WTC11 (cell line): ENCODE measurements at regions not wholly inside any gene's neighbourhood (a gene's known extent, or its start where the extent isn't known, plus 50 kb on each side); places are given as distances from the start of the nearest gene placed in this dataset.

ENCODE experiments used
- ATAC-seq: fragments of 200-7000 bp; cut with Tn5 transposase; 2 replicates; pipeline ENCODE4 v1.10.0; 2021; ENCODE audit warnings: mild to moderate bottlenecking, moderate library complexity
- CTCF ChIA-PET: fragments of 300-600 bp; sonication (Branson Sonifier 250); formaldehyde crosslinking; loops from one replicate; lab custom pipeline; 2021; ENCODE audit warnings: antibody characterized with exemption; lab: Charles Lee
- POLR2A ChIA-PET: fragments of 350-600 bp; sonication (Branson Sonifier 250); formaldehyde crosslinking; loops from one replicate; lab custom pipeline; 2021; ENCODE audit warnings: antibody characterized with exemption; lab: Charles Lee
- DNase-seq: peaks from one replicate; pipeline ENCODE4 v3.0.0; 2021; ENCODE audit warnings: low spot score
- H3K27ac Mint-ChIP-seq: 2 replicates; pipeline ENCODE4 v1.8.0; 2021; ENCODE audit warnings: mixed read lengths
- H3K27me3 Mint-ChIP-seq: 2 replicates; pipeline ENCODE4 v1.8.0; 2021; ENCODE audit warnings: low read depth, mild to moderate bottlenecking, moderate library complexity, mixed read lengths
- H3K36me3 Mint-ChIP-seq: 2 replicates; pipeline ENCODE4 v1.8.0; 2021; ENCODE audit warnings: mixed read lengths
- H3K4me1 Mint-ChIP-seq: 2 replicates; pipeline ENCODE4 v1.8.0; 2022; ENCODE audit warnings: mixed read lengths
- H3K4me3 Mint-ChIP-seq: 2 replicates; pipeline ENCODE4 v1.8.0; 2021; ENCODE audit warnings: mild to moderate bottlenecking, moderate library complexity, mixed read lengths
- H3K9me3 Mint-ChIP-seq: 2 replicates; pipeline ENCODE4 v1.8.0; 2021; ENCODE audit warnings: mixed read lengths
- CREB1 ChIP-seq: sonication (generic); formaldehyde crosslinking; IDR thresholded peaks from 2 replicates; pipeline ENCODE4 v1.8.0; 2023; ENCODE audit warnings: mild to moderate bottlenecking, missing genetic modification reagents
- ELF4 ChIP-seq: sonication (generic); formaldehyde crosslinking; IDR thresholded peaks from 2 replicates; pipeline ENCODE4 v1.8.1; 2022; ENCODE audit warnings: low read depth, mild to moderate bottlenecking, moderate library complexity, missing genetic modification reagents
- FOXK1 ChIP-seq: sonication (generic); formaldehyde crosslinking; IDR thresholded peaks from 2 replicates; pipeline ENCODE4 v1.8.0; 2022; ENCODE audit warnings: mild to moderate bottlenecking, moderate library complexity, missing genetic modification reagents
- GRHL2 ChIP-seq: fragments of 250-450 bp; sonication (Bioruptor Pico); IDR thresholded peaks from 2 replicates; pipeline ENCODE4 v1.8.0; 2022; ENCODE audit warnings: mild to moderate bottlenecking, moderate library complexity; ENCODE audit not compliant: insufficient replicate concordance, severe bottlenecking
- HMGA2 ChIP-seq: fragments of 250-450 bp; sonication (Bioruptor Pico); IDR thresholded peaks from 2 replicates; pipeline ENCODE4 v1.4.0; 2021; ENCODE audit warnings: mild to moderate bottlenecking, moderate library complexity
- MYBL2 ChIP-seq: sonication (generic); formaldehyde crosslinking; IDR thresholded peaks from 2 replicates; pipeline ENCODE4 v1.8.1; 2023; ENCODE audit warnings: mild to moderate bottlenecking, moderate library complexity, missing genetic modification reagents
- NR2C2 ChIP-seq: sonication (generic); formaldehyde crosslinking; IDR thresholded peaks from 2 replicates; pipeline ENCODE4 v1.8.0; 2022; ENCODE audit warnings: mild to moderate bottlenecking, missing genetic modification reagents
- NR3C1 ChIP-seq: sonication (generic); formaldehyde crosslinking; conservative IDR thresholded peaks from 2 replicates; pipeline ENCODE4 v1.8.1; 2023; ENCODE audit warnings: low read depth, mild to moderate bottlenecking, missing genetic modification reagents
- RELA ChIP-seq: sonication (generic); formaldehyde crosslinking; IDR thresholded peaks from 2 replicates; pipeline ENCODE4 v1.8.1; 2022; ENCODE audit warnings: missing genetic modification reagents, mild to moderate bottlenecking, borderline replicate concordance
- RORB ChIP-seq: fragments of 250-450 bp; sonication (Bioruptor Pico); IDR thresholded peaks from 2 replicates; pipeline ENCODE4 v1.9.0; 2021; ENCODE audit warnings: mild to moderate bottlenecking
- TEAD4 ChIP-seq: sonication (generic); formaldehyde crosslinking; IDR thresholded peaks from 2 replicates; pipeline ENCODE4 v1.8.0; 2022; ENCODE audit warnings: mild to moderate bottlenecking, missing genetic modification reagents
- ZNF138 ChIP-seq: sonication (generic); formaldehyde crosslinking; conservative IDR thresholded peaks from 2 replicates; pipeline ENCODE4 v1.8.1; 2022; ENCODE audit warnings: mild to moderate bottlenecking, moderate library complexity, missing genetic modification reagents
- ZNF232 ChIP-seq: sonication (generic); formaldehyde crosslinking; IDR thresholded peaks from 2 replicates; pipeline ENCODE4 v1.8.0; 2022; ENCODE audit warnings: mild to moderate bottlenecking, missing genetic modification reagents
- ZNF416 ChIP-seq: fragments of 250-450 bp; sonication (Bioruptor Pico); IDR thresholded peaks from 2 replicates; pipeline ENCODE4 v1.9.0; 2021; ENCODE audit warnings: mild to moderate bottlenecking, inconsistent platforms
- ZNF423 ChIP-seq: fragments of 250-450 bp; sonication (Bioruptor Pico); IDR thresholded peaks from 2 replicates; pipeline ENCODE4 v2.1.2; 2022; ENCODE audit warnings: mild to moderate bottlenecking, moderate library complexity
- TF ChIP-seq, protein P1 (sequence below): sonication (generic); formaldehyde crosslinking; IDR thresholded peaks from 2 replicates; pipeline ENCODE4 v1.8.0; 2022; ENCODE audit warnings: missing genetic modification reagents
- TF ChIP-seq, protein P2 (sequence below): fragments of 200-600 bp; IDR thresholded peaks from 2 replicates; pipeline ENCODE4 v1.8.0; 2022; ENCODE audit warnings: antibody characterized with exemption
- TF ChIP-seq, protein P3 (sequence below): sonication (generic); formaldehyde crosslinking; IDR thresholded peaks from 2 replicates; pipeline ENCODE4 v1.8.1; 2022; ENCODE audit warnings: mild to moderate bottlenecking, missing genetic modification reagents, moderate library complexity, borderline replicate concordance
- TF ChIP-seq, protein P4 (sequence below): sonication (generic); formaldehyde crosslinking; IDR thresholded peaks from 2 replicates; pipeline ENCODE4 v1.8.1; 2023; ENCODE audit warnings: mild to moderate bottlenecking, missing genetic modification reagents, moderate library complexity
- TF ChIP-seq, protein P5 (sequence below): sonication (generic); formaldehyde crosslinking; IDR thresholded peaks from 2 replicates; pipeline ENCODE4 v1.8.1; 2023; ENCODE audit warnings: mild to moderate bottlenecking, missing genetic modification reagents, moderate library complexity
- TF ChIP-seq, protein P6 (sequence below): fragments of 250-450 bp; sonication (Bioruptor Pico); conservative IDR thresholded peaks from 2 replicates; pipeline ENCODE4 v1.9.0; 2021; ENCODE audit warnings: mild to moderate bottlenecking

DNA sequence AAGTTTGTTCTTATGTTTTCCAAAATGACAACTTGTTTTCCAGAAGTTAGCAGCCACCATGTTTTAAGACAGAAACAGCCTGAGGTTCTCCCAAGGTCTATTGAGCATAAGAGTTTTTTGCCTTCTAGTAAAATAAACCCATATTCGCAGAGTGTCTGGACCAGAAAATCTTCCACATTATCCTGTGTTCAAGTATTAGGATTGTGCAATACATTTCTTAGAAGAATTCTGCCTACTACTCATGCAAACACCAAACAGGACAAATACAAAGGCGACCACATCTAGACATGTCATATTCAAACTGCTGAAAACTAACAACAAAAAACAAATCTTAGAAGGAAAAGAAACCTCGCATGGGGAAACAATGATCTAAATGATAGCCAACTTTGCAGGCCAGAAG is 145.4 kb upstream of the AHI1 start:
- ChIA-PET CTCF (no interaction called here), POLR2A (no interaction called here)
- H3K4me3 Mint-ChIP-seq = no peak overlapping the region
- H3K27me3 Mint-ChIP-seq = no peaks in the 10 kb centered on the region
- TF ChIP-seq, protein P1, sequence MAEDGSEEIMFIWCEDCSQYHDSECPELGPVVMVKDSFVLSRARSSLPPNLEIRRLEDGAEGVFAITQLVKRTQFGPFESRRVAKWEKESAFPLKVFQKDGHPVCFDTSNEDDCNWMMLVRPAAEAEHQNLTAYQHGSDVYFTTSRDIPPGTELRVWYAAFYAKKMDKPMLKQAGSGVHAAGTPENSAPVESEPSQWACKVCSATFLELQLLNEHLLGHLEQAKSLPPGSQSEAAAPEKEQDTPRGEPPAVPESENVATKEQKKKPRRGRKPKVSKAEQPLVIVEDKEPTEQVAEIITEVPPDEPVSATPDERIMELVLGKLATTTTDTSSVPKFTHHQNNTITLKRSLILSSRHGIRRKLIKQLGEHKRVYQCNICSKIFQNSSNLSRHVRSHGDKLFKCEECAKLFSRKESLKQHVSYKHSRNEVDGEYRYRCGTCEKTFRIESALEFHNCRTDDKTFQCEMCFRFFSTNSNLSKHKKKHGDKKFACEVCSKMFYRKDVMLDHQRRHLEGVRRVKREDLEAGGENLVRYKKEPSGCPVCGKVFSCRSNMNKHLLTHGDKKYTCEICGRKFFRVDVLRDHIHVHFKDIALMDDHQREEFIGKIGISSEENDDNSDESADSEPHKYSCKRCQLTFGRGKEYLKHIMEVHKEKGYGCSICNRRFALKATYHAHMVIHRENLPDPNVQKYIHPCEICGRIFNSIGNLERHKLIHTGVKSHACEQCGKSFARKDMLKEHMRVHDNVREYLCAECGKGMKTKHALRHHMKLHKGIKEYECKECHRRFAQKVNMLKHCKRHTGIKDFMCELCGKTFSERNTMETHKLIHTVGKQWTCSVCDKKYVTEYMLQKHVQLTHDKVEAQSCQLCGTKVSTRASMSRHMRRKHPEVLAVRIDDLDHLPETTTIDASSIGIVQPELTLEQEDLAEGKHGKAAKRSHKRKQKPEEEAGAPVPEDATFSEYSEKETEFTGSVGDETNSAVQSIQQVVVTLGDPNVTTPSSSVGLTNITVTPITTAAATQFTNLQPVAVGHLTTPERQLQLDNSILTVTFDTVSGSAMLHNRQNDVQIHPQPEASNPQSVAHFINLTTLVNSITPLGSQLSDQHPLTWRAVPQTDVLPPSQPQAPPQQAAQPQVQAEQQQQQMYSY = no peak
- TF ChIP-seq TEAD4 (CRISPR knock-in tag) = no peak
- no peak for TF ChIP-seq FOXK1 (CRISPR knock-in tag)
- TF ChIP-seq, protein P2, sequence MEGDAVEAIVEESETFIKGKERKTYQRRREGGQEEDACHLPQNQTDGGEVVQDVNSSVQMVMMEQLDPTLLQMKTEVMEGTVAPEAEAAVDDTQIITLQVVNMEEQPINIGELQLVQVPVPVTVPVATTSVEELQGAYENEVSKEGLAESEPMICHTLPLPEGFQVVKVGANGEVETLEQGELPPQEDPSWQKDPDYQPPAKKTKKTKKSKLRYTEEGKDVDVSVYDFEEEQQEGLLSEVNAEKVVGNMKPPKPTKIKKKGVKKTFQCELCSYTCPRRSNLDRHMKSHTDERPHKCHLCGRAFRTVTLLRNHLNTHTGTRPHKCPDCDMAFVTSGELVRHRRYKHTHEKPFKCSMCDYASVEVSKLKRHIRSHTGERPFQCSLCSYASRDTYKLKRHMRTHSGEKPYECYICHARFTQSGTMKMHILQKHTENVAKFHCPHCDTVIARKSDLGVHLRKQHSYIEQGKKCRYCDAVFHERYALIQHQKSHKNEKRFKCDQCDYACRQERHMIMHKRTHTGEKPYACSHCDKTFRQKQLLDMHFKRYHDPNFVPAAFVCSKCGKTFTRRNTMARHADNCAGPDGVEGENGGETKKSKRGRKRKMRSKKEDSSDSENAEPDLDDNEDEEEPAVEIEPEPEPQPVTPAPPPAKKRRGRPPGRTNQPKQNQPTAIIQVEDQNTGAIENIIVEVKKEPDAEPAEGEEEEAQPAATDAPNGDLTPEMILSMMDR = no peak
- TF ChIP-seq HMGA2 (CRISPR knock-in tag) = no peak
- no peak for TF ChIP-seq NR2C2 (CRISPR knock-in tag)
- no peak for TF ChIP-seq RELA (CRISPR knock-in tag)
- TF ChIP-seq ELF4 (CRISPR knock-in tag) = no peak
- DNase-seq (no peak), ATAC-seq (no peak)
- 0 out of 2 replicates have a peak, but pooled peaks cover 2% of the 10 kb centered on the region for H3K9me3 Mint-ChIP-seq
- no peaks in the 10 kb centered on the region for H3K36me3 Mint-ChIP-seq
- no peaks in the 10 kb centered on the region for H3K4me1 Mint-ChIP-seq
- no peak overlapping the region for H3K27ac Mint-ChIP-seq

DNA sequence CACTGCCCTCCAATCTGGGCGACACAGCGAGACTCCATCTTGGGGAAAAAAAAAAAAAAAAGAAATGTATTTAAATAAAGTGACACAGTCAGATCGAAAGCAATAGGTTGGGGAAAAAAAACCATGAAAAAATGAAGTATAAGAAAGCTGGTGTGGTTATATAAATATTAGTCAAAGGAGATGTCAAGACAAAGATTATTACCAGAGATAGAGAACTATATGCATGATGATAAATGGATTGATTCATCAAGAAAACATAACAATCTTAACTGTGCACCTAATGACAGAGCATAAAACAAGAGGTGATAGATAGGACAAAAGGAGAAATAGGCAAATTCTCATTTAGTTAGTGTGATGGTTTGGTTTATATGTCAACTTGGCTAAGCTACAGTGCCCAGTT is 146.9 kb upstream of the AHI1 start:
- Mint-ChIP-seq H3K9me3 (peaks cover 16% of the 10 kb centered on the region), H3K4me3 (no peak overlapping the region), H3K27ac (no peak overlapping the region), H3K27me3 (no peaks in the 10 kb centered on the region), H3K4me1 (no peaks in the 10 kb centered on the region), H3K36me3 (peaks cover 6% of the 10 kb centered on the region; the same call in 1 of the 2 replicates)
- ChIA-PET CTCF (no interaction called here), POLR2A (no interaction called here)
- no peak for DNase-seq
- ATAC-seq = no peak
- TF ChIP-seq, protein P3, sequence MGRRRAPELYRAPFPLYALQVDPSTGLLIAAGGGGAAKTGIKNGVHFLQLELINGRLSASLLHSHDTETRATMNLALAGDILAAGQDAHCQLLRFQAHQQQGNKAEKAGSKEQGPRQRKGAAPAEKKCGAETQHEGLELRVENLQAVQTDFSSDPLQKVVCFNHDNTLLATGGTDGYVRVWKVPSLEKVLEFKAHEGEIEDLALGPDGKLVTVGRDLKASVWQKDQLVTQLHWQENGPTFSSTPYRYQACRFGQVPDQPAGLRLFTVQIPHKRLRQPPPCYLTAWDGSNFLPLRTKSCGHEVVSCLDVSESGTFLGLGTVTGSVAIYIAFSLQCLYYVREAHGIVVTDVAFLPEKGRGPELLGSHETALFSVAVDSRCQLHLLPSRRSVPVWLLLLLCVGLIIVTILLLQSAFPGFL = no peak
- TF ChIP-seq ZNF138 (no peak), ZNF423 (CRISPR knock-in tag) (no peak), ZNF232 (CRISPR knock-in tag) (no peak), RORB (CRISPR knock-in tag) (no peak)
- TF ChIP-seq, protein P4, sequence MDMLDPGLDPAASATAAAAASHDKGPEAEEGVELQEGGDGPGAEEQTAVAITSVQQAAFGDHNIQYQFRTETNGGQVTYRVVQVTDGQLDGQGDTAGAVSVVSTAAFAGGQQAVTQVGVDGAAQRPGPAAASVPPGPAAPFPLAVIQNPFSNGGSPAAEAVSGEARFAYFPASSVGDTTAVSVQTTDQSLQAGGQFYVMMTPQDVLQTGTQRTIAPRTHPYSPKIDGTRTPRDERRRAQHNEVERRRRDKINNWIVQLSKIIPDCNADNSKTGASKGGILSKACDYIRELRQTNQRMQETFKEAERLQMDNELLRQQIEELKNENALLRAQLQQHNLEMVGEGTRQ (CRISPR knock-in tag) = no peak

DNA sequence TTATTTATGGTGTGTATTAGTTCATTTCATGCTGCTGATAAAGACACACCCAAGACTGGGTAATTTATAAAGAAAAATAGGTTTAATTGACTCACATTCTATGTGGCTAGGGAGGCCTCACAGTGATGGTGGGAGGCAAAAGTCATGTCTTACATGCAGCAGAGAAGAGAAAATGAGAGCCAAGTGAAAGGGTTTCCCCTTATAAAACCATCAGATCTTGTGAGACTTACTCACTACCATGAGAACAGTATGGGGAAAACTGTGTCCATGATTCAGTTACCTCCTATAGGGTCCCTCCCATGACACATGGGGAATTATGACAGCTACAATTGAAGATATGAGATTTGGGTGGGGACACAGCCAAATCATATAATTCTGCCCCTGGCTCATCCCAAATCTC is 150.0 kb upstream of the AHI1 start:
- no peak overlapping the region for H3K4me3 Mint-ChIP-seq
- DNase-seq = no peak
- peaks cover 39% of the 10 kb centered on the region for H3K9me3 Mint-ChIP-seq
- CTCF ChIA-PET = no interaction called here
- POLR2A ChIA-PET = no interaction called here
- no peaks in the 10 kb centered on the region for H3K27me3 Mint-ChIP-seq
- peaks cover 3% of the 10 kb centered on the region; the same call in 1 of the 2 replicates for H3K4me1 Mint-ChIP-seq
- no peak for ATAC-seq
- no peak overlapping the region for H3K27ac Mint-ChIP-seq
- peaks cover 26% of the 10 kb centered on the region for H3K36me3 Mint-ChIP-seq
- no peak for TF ChIP-seq ZNF416 (CRISPR knock-in tag)
- TF ChIP-seq, protein P5, sequence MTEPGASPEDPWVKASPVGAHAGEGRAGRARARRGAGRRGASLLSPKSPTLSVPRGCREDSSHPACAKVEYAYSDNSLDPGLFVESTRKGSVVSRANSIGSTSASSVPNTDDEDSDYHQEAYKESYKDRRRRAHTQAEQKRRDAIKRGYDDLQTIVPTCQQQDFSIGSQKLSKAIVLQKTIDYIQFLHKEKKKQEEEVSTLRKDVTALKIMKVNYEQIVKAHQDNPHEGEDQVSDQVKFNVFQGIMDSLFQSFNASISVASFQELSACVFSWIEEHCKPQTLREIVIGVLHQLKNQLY = no peak
- no peak for TF ChIP-seq MYBL2 (CRISPR knock-in tag)
- TF ChIP-seq NR3C1 = no peak
- no peak for TF ChIP-seq CREB1 (CRISPR knock-in tag)
- no peak for TF ChIP-seq HMGA2 (CRISPR knock-in tag)
- TF ChIP-seq, protein P6, sequence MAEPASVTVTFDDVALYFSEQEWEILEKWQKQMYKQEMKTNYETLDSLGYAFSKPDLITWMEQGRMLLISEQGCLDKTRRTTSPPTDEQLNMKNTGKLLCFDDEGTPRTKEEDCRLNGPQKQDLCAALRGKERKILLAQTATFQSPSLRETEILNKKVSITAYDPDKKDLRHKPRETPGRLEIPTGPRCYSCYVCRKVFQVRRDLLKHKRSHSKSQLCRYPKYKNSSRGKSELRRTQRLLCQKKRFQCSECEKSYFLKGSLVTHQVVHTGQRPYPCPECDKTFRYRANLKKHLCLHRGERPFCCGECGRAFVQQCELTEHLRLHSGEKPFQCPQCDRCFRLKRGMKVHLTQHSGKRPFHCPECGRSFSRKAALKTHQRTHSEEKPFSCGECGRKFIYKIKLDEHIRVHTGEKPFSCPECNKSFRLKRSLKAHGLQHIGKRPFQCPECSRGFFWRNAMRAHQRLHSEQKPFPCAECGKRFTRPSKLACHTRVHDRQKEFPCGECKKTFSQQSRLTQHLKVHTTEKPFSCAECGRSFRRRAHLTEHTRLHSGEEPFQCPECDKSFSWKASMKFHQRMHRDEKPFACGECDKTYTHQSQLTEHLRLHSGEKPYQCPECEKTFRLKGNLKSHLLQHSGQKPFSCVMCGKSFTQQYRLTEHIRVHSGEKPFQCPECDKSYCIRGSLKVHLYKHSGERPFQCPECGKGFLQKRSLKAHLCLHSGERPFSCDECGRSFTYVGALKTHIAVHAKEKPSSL (CRISPR knock-in tag) = no peak
- no peak for TF ChIP-seq GRHL2 (CRISPR knock-in tag)
